ENCODE measurements at regions not wholly inside any gene's neighbourhood (a gene's known extent, or its start where the extent isn't known, plus 50 kb on each side); places are given as distances from the start of the nearest gene placed in this dataset.

DNA sequence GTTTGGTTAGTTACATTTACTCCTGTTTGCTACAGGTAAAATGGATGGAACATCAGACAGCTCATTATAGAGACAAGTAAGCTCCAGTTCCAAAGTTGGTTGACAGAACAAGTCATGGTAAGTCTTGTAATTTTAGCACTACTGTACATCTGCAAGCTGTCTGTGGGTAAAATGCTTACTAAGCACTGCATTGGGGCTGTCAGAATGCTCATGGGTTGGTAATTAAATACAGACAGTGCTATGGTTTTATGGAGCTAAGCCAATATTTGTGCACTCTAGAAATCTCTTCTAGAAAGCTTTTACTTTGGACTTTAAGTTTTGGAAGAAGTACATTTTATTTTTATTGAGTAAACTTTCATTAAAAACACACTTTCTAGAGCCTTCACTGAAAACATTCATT lies 419.2 kb upstream of the MMS22L start:
- H2AFZ ChIP-seq (ENCODE audit: insufficient read depth, low read depth, low read length, poor library complexity, severe bottlenecking): no peak overlapping the region
- Mint-ChIP-seq H3K4me1 (no peaks in the 10 kb centered on the region), H3K27ac (no peak overlapping the region), H3K9me3 (ENCODE audit: insufficient read depth) (no peaks in the 10 kb centered on the region), H3K4me3 (no peak overlapping the region), H3K27me3 (no peaks in the 10 kb centered on the region)
- H3K27ac ChIP-seq (ENCODE audit: low read length in 2 of 2): no peak overlapping the region
- POLR2A ChIA-PET: no interaction called here
- no peaks in the 10 kb centered on the region for H3K36me3 ChIP-seq (replicated peaks in 1 of 2; ENCODE audit: control extremely low read depth in 1 of 2, control insufficient read depth in 1 of 2, extremely low read depth in 1 of 2, insufficient read depth in 2 of 2, low read length in 1 of 2)
- no peak overlapping the region for H3K9ac ChIP-seq (ENCODE audit: low read length)
- H4K20me1 ChIP-seq (ENCODE audit: control insufficient read depth, insufficient read depth, low read length, poor library complexity, severe bottlenecking): no peaks in the 10 kb centered on the region
- intact Hi-C loops (cut with micrococcal nuclease): no loop called here
- H3K4me1 ChIP-seq (ENCODE audit: control insufficient read depth in 2 of 2, insufficient read depth in 2 of 2, low read length in 2 of 2): no peaks in the 10 kb centered on the region
- CTCF ChIA-PET: interaction anchor here (0.8 kb wide), 1 partner anchor 1141 kb away, joined by 3 read pairs; no protein-coding TSS in a partner anchor
- no peaks in the 10 kb centered on the region for H3K79me2 ChIP-seq (ENCODE audit: control insufficient read depth, insufficient read depth, low read length)
- no peaks in the 10 kb centered on the region for H3K9me3 ChIP-seq (ENCODE audit: control extremely low read depth in 1 of 3, control insufficient read depth in 2 of 3, insufficient read depth in 1 of 3, low read length in 2 of 3)
- TF ChIP-seq, protein P1, sequence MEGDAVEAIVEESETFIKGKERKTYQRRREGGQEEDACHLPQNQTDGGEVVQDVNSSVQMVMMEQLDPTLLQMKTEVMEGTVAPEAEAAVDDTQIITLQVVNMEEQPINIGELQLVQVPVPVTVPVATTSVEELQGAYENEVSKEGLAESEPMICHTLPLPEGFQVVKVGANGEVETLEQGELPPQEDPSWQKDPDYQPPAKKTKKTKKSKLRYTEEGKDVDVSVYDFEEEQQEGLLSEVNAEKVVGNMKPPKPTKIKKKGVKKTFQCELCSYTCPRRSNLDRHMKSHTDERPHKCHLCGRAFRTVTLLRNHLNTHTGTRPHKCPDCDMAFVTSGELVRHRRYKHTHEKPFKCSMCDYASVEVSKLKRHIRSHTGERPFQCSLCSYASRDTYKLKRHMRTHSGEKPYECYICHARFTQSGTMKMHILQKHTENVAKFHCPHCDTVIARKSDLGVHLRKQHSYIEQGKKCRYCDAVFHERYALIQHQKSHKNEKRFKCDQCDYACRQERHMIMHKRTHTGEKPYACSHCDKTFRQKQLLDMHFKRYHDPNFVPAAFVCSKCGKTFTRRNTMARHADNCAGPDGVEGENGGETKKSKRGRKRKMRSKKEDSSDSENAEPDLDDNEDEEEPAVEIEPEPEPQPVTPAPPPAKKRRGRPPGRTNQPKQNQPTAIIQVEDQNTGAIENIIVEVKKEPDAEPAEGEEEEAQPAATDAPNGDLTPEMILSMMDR (IDR thresholded peaks at IDR 0.05): no peak
- TF ChIP-seq EZH2 (IDR thresholded peaks at IDR 0.05; ENCODE audit: borderline replicate concordance, insufficient read depth, low read depth, low read length, poor library complexity, severe bottlenecking): no peak
- no peak overlapping the region for H3K4me3 ChIP-seq (ENCODE audit: control extremely low read depth in 1 of 5, extremely low read depth in 1 of 5, insufficient read depth in 1 of 5, low read depth in 2 of 5, low read length in 4 of 5)
- no peaks in the 10 kb centered on the region for H3K27me3 ChIP-seq (replicated peaks in 1 of 4; ENCODE audit: control extremely low read depth in 1 of 4, control insufficient read depth in 3 of 4, insufficient read depth in 4 of 4, low read length in 3 of 4)
- DNase-seq (no peak), ATAC-seq (ENCODE audit: low read depth) (no peak)
- H3K4me2 ChIP-seq (replicated peaks; ENCODE audit: low read depth, low read length, poor library complexity, severe bottlenecking): no peak overlapping the region

DNA sequence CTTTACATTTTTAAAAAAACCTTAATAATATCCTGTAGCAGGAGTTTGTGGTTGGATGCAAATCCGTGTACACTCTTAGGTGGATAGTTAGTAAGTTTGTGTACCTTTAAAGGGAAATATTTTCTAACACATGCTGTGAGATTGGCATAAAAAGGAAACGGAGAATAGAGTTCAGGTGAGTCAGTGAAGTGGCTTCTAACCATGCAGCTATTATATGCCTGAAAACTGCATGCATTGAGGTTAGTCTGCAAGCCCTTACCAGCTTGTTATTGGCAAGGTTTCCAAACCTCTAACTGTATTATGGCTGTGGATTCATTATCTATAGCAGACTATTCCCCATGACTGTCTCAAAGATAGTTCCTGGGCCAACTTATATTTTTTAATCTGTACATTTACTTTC lies 420.6 kb upstream of the MMS22L start:
- Histone ChIP-seq H3K9me3 (ENCODE audit: control extremely low read depth in 1 of 3, control insufficient read depth in 2 of 3, insufficient read depth in 1 of 3, low read length in 2 of 3) (no peaks in the 10 kb centered on the region), H4K20me1 (ENCODE audit: control insufficient read depth, insufficient read depth, low read length, poor library complexity, severe bottlenecking) (no peaks in the 10 kb centered on the region), H3K4me1 (ENCODE audit: control insufficient read depth in 2 of 2, insufficient read depth in 2 of 2, low read length in 2 of 2) (no peaks in the 10 kb centered on the region), H2AFZ (ENCODE audit: insufficient read depth, low read depth, low read length, poor library complexity, severe bottlenecking) (no peak overlapping the region), H3K27me3 (replicated peaks in 1 of 4; ENCODE audit: control extremely low read depth in 1 of 4, control insufficient read depth in 3 of 4, insufficient read depth in 4 of 4, low read length in 3 of 4) (no peaks in the 10 kb centered on the region), H3K27ac (ENCODE audit: low read length in 2 of 2) (no peak overlapping the region), H3K79me2 (ENCODE audit: control insufficient read depth, insufficient read depth, low read length) (no peaks in the 10 kb centered on the region), H3K4me2 (replicated peaks; ENCODE audit: low read depth, low read length, poor library complexity, severe bottlenecking) (no peak overlapping the region), H3K4me3 (ENCODE audit: control extremely low read depth in 1 of 5, extremely low read depth in 1 of 5, insufficient read depth in 1 of 5, low read depth in 2 of 5, low read length in 4 of 5) (no peak overlapping the region), H3K36me3 (replicated peaks in 1 of 2; ENCODE audit: control extremely low read depth in 1 of 2, control insufficient read depth in 1 of 2, extremely low read depth in 1 of 2, insufficient read depth in 2 of 2, low read length in 1 of 2) (no peaks in the 10 kb centered on the region), H3K9ac (ENCODE audit: low read length) (no peak overlapping the region)
- TF ChIP-seq EZH2 (IDR thresholded peaks at IDR 0.05; ENCODE audit: borderline replicate concordance, insufficient read depth, low read depth, low read length, poor library complexity, severe bottlenecking): no peak
- TF ChIP-seq, protein P1 (IDR thresholded peaks at IDR 0.05): no peak
- CTCF ChIA-PET: no interaction called here
- H3K4me1 Mint-ChIP-seq: no peaks in the 10 kb centered on the region
- no peak for DNase-seq
- no peaks in the 10 kb centered on the region for H3K9me3 Mint-ChIP-seq (ENCODE audit: insufficient read depth)
- ATAC-seq (ENCODE audit: low read depth): no peak
- WGBS (ENCODE audit: insufficient coverage): 80% methylated on average over 1 of the region's 2 CpGs
- no peak overlapping the region for H3K4me3 Mint-ChIP-seq
- H3K27ac Mint-ChIP-seq: no peak overlapping the region
- intact Hi-C loops (cut with micrococcal nuclease): no loop called here
- H3K27me3 Mint-ChIP-seq: no peaks in the 10 kb centered on the region
- POLR2A ChIA-PET: no interaction called here

Measured in B cell (primary cell).